B cell (primary cell): ENCODE measurements at regions not wholly inside any gene's neighbourhood (a gene's known extent, or its start where the extent isn't known, plus 50 kb on each side); places are given as distances from the start of the nearest gene placed in this dataset.

Experiments used
- ATAC-seq: fragments of 200-7000 bp; cut with Tn5 transposase; one replicate; pipeline ENCODE4 v1.10.0; 2021; ENCODE audit warnings: low read depth, mild to moderate bottlenecking, moderate number of reproducible peaks, moderate library complexity
- CTCF ChIA-PET: fragments of 350-600 bp; sonication (Branson Sonifier 250); formaldehyde crosslinking; loops from one replicate; lab custom pipeline; 2021; ENCODE audit warnings: antibody characterized with exemption, inconsistent platforms; lab: Charles Lee
- POLR2A ChIA-PET: fragments of 350-600 bp; sonication (Branson Sonifier 250); formaldehyde crosslinking; loops from one replicate; lab custom pipeline; 2021; ENCODE audit warnings: antibody characterized with exemption; lab: Charles Lee
- DNase-seq: peaks from one replicate; pipeline ENCODE4 v3.0.0; 2013
- H2AFZ ChIP-seq: 2 replicates; pipeline ENCODE4 v1.6.1; 2012; ENCODE audit warnings: mild to moderate bottlenecking, low read depth, low read length; ENCODE audit not compliant: insufficient read depth, poor library complexity, severe bottlenecking
- H3K27ac ChIP-seq, 2 donors: 1 replicate in 1 of 2; 2 replicates in 1 of 2; pipeline ENCODE4 v1.5.1; 2012 to 2013; ENCODE audit warnings: low read length in 2 of 2, mild to moderate bottlenecking in 2 of 2, moderate library complexity in 1 of 2
- H3K27me3 ChIP-seq, 4 experiments: fragments of 200-600 bp in 1 of 4; sonication (generic) in 1 of 4; replicated peaks in 1 of 4; 1 replicate in 2 of 4; 2 replicates in 2 of 4; pipeline versions ENCODE4 v1.6.1 to v1.7.0; 2013 to 2016; ENCODE audit warnings: low read length in 3 of 4, mild to moderate bottlenecking in 2 of 4, mixed read lengths in 1 of 4, moderate library complexity in 1 of 4; ENCODE audit not compliant: insufficient read depth in 4 of 4, control insufficient read depth in 3 of 4; ENCODE audit errors: control extremely low read depth in 1 of 4
- H3K36me3 ChIP-seq, 2 experiments: replicated peaks in 1 of 2; 1 replicate in 1 of 2; 2 replicates in 1 of 2; pipeline versions ENCODE4 v1.6.1 to v1.7.1; 2013; ENCODE audit warnings: low read length in 1 of 2; ENCODE audit not compliant: insufficient read depth in 2 of 2, control insufficient read depth in 1 of 2; ENCODE audit errors: control extremely low read depth in 1 of 2, extremely low read depth in 1 of 2
- H3K4me1 ChIP-seq, 2 donors: fragments of 200-600 bp in 1 of 2; sonication (generic) in 1 of 2; 1 replicate in 1 of 2; 2 replicates in 1 of 2; pipeline versions ENCODE4 v1.5.1 to v1.6.1; 2013 to 2017; ENCODE audit warnings: low read length in 2 of 2; ENCODE audit not compliant: control insufficient read depth in 2 of 2, insufficient read depth in 2 of 2
- H3K4me2 ChIP-seq: replicated peaks from 2 replicates; pipeline ENCODE3; 2012; ENCODE audit warnings: mild to moderate bottlenecking, low read depth, low read length; ENCODE audit not compliant: poor library complexity, severe bottlenecking
- H3K4me3 ChIP-seq, 5 experiments: fragments of 200-600 bp in 1 of 5; sonication (generic) in 1 of 5; 1 replicate in 3 of 5; 2 replicates in 2 of 5; pipeline versions ENCODE4 v1.5.1 to v1.7.0; 2011 to 2016; ENCODE audit warnings: low read length in 4 of 5, mild to moderate bottlenecking in 4 of 5, low read depth in 2 of 5, control low read depth in 1 of 5, moderate library complexity in 1 of 5; ENCODE audit not compliant: insufficient read depth in 1 of 5; ENCODE audit errors: control extremely low read depth in 1 of 5, extremely low read depth in 1 of 5
- H3K79me2 ChIP-seq: fragments of 200-600 bp; sonication (generic); one replicate; pipeline ENCODE4 v1.6.0; 2016; ENCODE audit warnings: low read length; ENCODE audit not compliant: control insufficient read depth, insufficient read depth
- H3K9ac ChIP-seq: fragments of 200-600 bp; sonication (generic); 2 replicates; pipeline ENCODE4 v1.6.1; 2017; ENCODE audit warnings: mild to moderate bottlenecking, low read length, moderate library complexity
- H3K9me3 ChIP-seq, 3 donors: one replicate each; pipeline versions ENCODE4 v1.6.1 to v1.7.1; 2013; ENCODE audit warnings: low read length in 2 of 3; ENCODE audit not compliant: control insufficient read depth in 2 of 3, insufficient read depth in 1 of 3; ENCODE audit errors: control extremely low read depth in 1 of 3
- H4K20me1 ChIP-seq: 2 replicates; pipeline ENCODE4 v1.6.0; 2012; ENCODE audit warnings: mild to moderate bottlenecking, low read length; ENCODE audit not compliant: insufficient read depth, control insufficient read depth, poor library complexity, severe bottlenecking
- H3K27ac Mint-ChIP-seq: one replicate; pipeline ENCODE4 v1.8.0; 2021; ENCODE audit warnings: mixed read lengths
- H3K27me3 Mint-ChIP-seq: one replicate; pipeline ENCODE4 v1.8.0; 2021; ENCODE audit warnings: mixed read lengths
- H3K4me1 Mint-ChIP-seq: one replicate; pipeline ENCODE4 v1.8.0; 2021; ENCODE audit warnings: mixed read lengths
- H3K4me3 Mint-ChIP-seq: one replicate; pipeline ENCODE4 v1.8.0; 2021; ENCODE audit warnings: mixed read lengths
- H3K9me3 Mint-ChIP-seq: one replicate; pipeline ENCODE4 v1.8.0; 2022; ENCODE audit warnings: mixed read lengths; ENCODE audit not compliant: insufficient read depth
- CTCF ChIP-seq: fragments of 200-600 bp; IDR thresholded peaks from one replicate; pipeline ENCODE4 v1.8.0; 2022; ENCODE audit warnings: antibody characterized with exemption, mild to moderate bottlenecking
- EZH2 ChIP-seq: IDR thresholded peaks from 2 replicates; pipeline ENCODE4 v1.6.1; 2012; ENCODE audit warnings: borderline replicate concordance, low read depth, mild to moderate bottlenecking, moderate library complexity, low read length; ENCODE audit not compliant: insufficient read depth, poor library complexity, severe bottlenecking
- WGBS: methylation state at CpG from one replicate; pipeline ENCODE4 v1.1.5; 2013; ENCODE audit warnings: missing lambda C conversion rate; ENCODE audit not compliant: insufficient coverage; 5-methylcytosine and 5-hydroxymethylcytosine counted together
- intact Hi-C: fragments of 100-400 bp; cut with micrococcal nuclease; formaldehyde crosslinking; loops from one replicate; pipeline ENCODE4 v1.10.0; 2022

- no peak overlapping the region for H3K4me2 ChIP-seq
- H3K4me1 ChIP-seq, result no peaks in the 10 kb centered on the region
- no peak overlapping the region for H2AFZ ChIP-seq
- ATAC-seq (no peak), DNase-seq (no peak)
- H3K36me3 ChIP-seq, result no peaks in the 10 kb centered on the region
- intact Hi-C loops, result no loop called here
- no peak overlapping the region for H3K27ac Mint-ChIP-seq
- no peaks in the 10 kb centered on the region for H3K9me3 Mint-ChIP-seq
- no peaks in the 10 kb centered on the region for H3K9me3 ChIP-seq
- no peak overlapping the region for H3K4me3 Mint-ChIP-seq
- no peak overlapping the region for H3K9ac ChIP-seq
- peaks cover 10% of the 10 kb centered on the region for H3K27me3 Mint-ChIP-seq
- H3K4me3 ChIP-seq, result no peak overlapping the region
- WGBS, result 80% methylated on average over 1 of the region's 4 CpGs
- H3K4me1 Mint-ChIP-seq, result no peaks in the 10 kb centered on the region
- TF ChIP-seq EZH2, result no peak
- TF ChIP-seq CTCF, result no peak
- ChIA-PET POLR2A (no interaction called here), CTCF (interaction anchor here (1.3 kb wide), 1 partner anchor 29 kb away, joined by 4 read pairs; no protein-coding TSS in a partner anchor)
- no peaks in the 10 kb centered on the region for H3K79me2 ChIP-seq
- H3K27ac ChIP-seq, result no peak overlapping the region
- no peaks in the 10 kb centered on the region for H4K20me1 ChIP-seq
- no peaks in the 10 kb centered on the region for H3K27me3 ChIP-seq
Observed at GRCh38 chr7:17651863-17652385, 288.4 kb downstream of the SNX13 start.

- ATAC-seq (no peak), DNase-seq (no peak)
- Histone ChIP-seq H3K36me3 (no peaks in the 10 kb centered on the region), H3K27me3 (no peaks in the 10 kb centered on the region), H4K20me1 (no peaks in the 10 kb centered on the region), H3K4me2 (no peak overlapping the region), H3K9ac (no peak overlapping the region), H3K4me3 (no peak overlapping the region), H2AFZ (no peak overlapping the region), H3K9me3 (no peaks in the 10 kb centered on the region), H3K79me2 (no peaks in the 10 kb centered on the region), H3K4me1 (no peaks in the 10 kb centered on the region), H3K27ac (no peak overlapping the region)
- no peak overlapping the region for H3K4me3 Mint-ChIP-seq
- peaks cover 3% of the 10 kb centered on the region for H3K27me3 Mint-ChIP-seq
- no peak overlapping the region for H3K27ac Mint-ChIP-seq
- H3K4me1 Mint-ChIP-seq, result no peaks in the 10 kb centered on the region
- no CpG with 5 or more reads among the region's 2 CpGs for WGBS
- ChIA-PET CTCF (interaction anchor here (1.1 kb wide), 1 partner anchor 13 kb away, joined by 3 read pairs; no protein-coding TSS in a partner anchor), POLR2A (no interaction called here)
- intact Hi-C loops, result no loop called here
- H3K9me3 Mint-ChIP-seq, result no peaks in the 10 kb centered on the region
- no peak for TF ChIP-seq CTCF
- no peak for TF ChIP-seq EZH2
Observed at GRCh38 chr7:17654940-17655339, 285.4 kb downstream of the SNX13 start.
